H1 (cell line): ENCODE measurements at regions not wholly inside any gene's neighbourhood (a gene's known extent, or its start where the extent isn't known, plus 50 kb on each side); places are given as distances from the start of the nearest gene placed in this dataset.

ENCODE experiments used
- CTCF ChIA-PET: fragments of 300-600 bp; sonication (Branson Sonifier 250); formaldehyde crosslinking; loops from one replicate; lab custom pipeline; 2021; ENCODE audit not compliant: partially characterized antibody; lab: Charles Lee
- POLR2A ChIA-PET: fragments of 300-600 bp; sonication (Branson Sonifier 250); formaldehyde crosslinking; loops from one replicate; lab custom pipeline; 2021; ENCODE audit warnings: inconsistent platforms; ENCODE audit not compliant: partially characterized antibody; lab: Charles Lee
- DNase-seq, 2 experiments: peaks; one replicate each; pipeline versions ENCODE4 v3.0.0 to v3.0.0-alpha.2; 2010 to 2022; ENCODE audit warnings: low spot score in 2 of 2, low read depth in 1 of 2, mixed read lengths in 1 of 2
- FAIRE-seq: peaks from 2 replicates; lab custom pipeline; 2011; peaks lifted over from hg19 to GRCh38; lab: Jason Lieb, UNC
- H2AFZ ChIP-seq: 2 replicates; pipeline ENCODE4 v1.8.1; 2012; ENCODE audit warnings: low read length, inconsistent platforms
- H2AK5ac ChIP-seq: 2 replicates; pipeline ENCODE4 v1.6.1; 2013; ENCODE audit warnings: low read depth, low read length
- H2BK120ac ChIP-seq: replicated peaks from 2 replicates; pipeline ENCODE3; 2013; ENCODE audit warnings: low read depth, low read length, inconsistent platforms
- H2BK12ac ChIP-seq: 2 replicates; pipeline ENCODE4 v1.6.1; 2013; ENCODE audit warnings: low read depth, low read length
- H2BK15ac ChIP-seq: 2 replicates; pipeline ENCODE4 v1.6.1; 2013; ENCODE audit warnings: low read length
- H2BK20ac ChIP-seq: 2 replicates; pipeline ENCODE4 v1.6.1; 2013; ENCODE audit warnings: low read length
- H2BK5ac ChIP-seq: 2 replicates; pipeline ENCODE4 v1.6.1; 2013; ENCODE audit warnings: low read depth, low read length
- H3K14ac ChIP-seq: 2 replicates; pipeline ENCODE4 v1.6.1; 2013; ENCODE audit warnings: inconsistent platforms; ENCODE audit not compliant: insufficient read length
- H3K18ac ChIP-seq: 2 replicates; pipeline ENCODE4 v1.6.1; 2013; ENCODE audit warnings: low read length; ENCODE audit errors: extremely low read depth
- H3K23ac ChIP-seq: 2 replicates; pipeline ENCODE4 v1.6.1; 2013; ENCODE audit warnings: inconsistent platforms; ENCODE audit not compliant: insufficient read length
- H3K23me2 ChIP-seq: 2 replicates; pipeline ENCODE4 v1.6.1; 2013; ENCODE audit warnings: low read depth, low read length
- H3K27ac ChIP-seq: 2 replicates; pipeline ENCODE4 v1.6.1; 2011; ENCODE audit warnings: low read depth, low read length, inconsistent platforms
- H3K27me3 ChIP-seq, 4 experiments: replicated peaks in 1 of 4; 1 replicate in 1 of 4; 2 replicates in 3 of 4; pipeline versions ENCODE4 v1.6.1 to v1.8.1; 2011 to 2013; ENCODE audit warnings: low read length in 3 of 4, mild to moderate bottlenecking in 3 of 4, inconsistent platforms in 2 of 4, mixed read lengths in 2 of 4, moderate library complexity in 1 of 4; ENCODE audit not compliant: control insufficient read depth in 3 of 4, insufficient read depth in 3 of 4; ENCODE audit errors: extremely low read depth in 1 of 4
- H3K36me3 ChIP-seq, 4 experiments: 2 replicates each; pipeline versions ENCODE4 v1.6.1 to v1.8.1; 2011 to 2013; ENCODE audit warnings: mild to moderate bottlenecking in 4 of 4, low read length in 3 of 4, moderate library complexity in 2 of 4, control low read depth in 1 of 4, inconsistent platforms in 1 of 4; ENCODE audit not compliant: insufficient read depth in 4 of 4, control insufficient read depth in 2 of 4
- H3K4ac ChIP-seq: replicated peaks from 2 replicates; pipeline ENCODE3; 2013; ENCODE audit warnings: low read length, low read depth, mixed read lengths, inconsistent platforms; ENCODE audit not compliant: insufficient read length
- H3K4me1 ChIP-seq, 4 experiments: replicated peaks in 1 of 4; 1 replicate in 1 of 4; 2 replicates in 3 of 4; pipeline versions ENCODE4 v1.6.1 to v1.8.1; 2011 to 2013; ENCODE audit warnings: low read length in 3 of 4, inconsistent platforms in 2 of 4, mixed read lengths in 1 of 4; ENCODE audit not compliant: insufficient read depth in 4 of 4, control insufficient read depth in 3 of 4
- H3K4me2 ChIP-seq, 2 experiments: 2 replicates each; pipeline versions ENCODE4 v1.6.1 to v1.8.1; 2011 to 2013; ENCODE audit warnings: low read depth in 2 of 2, low read length in 2 of 2, control low read depth in 1 of 2, inconsistent platforms in 1 of 2, mild to moderate bottlenecking in 1 of 2; ENCODE audit not compliant: insufficient read depth in 1 of 2
- H3K4me3 ChIP-seq, 4 experiments: fragments of 200-600, 300-600 bp in 1 of 4; sonication (generic), shearing (Covaris generic), sonication (Bioruptor Twin) in 1 of 4; 2 replicates each; pipeline versions ENCODE4 v1.5.1 to v1.8.1; 2011 to 2016; ENCODE audit warnings: low read length in 4 of 4, low read depth in 3 of 4, control low read depth in 2 of 4, inconsistent platforms in 2 of 4, mild to moderate bottlenecking in 2 of 4, mixed read lengths in 1 of 4, moderate library complexity in 1 of 4; ENCODE audit not compliant: insufficient read depth in 2 of 4; ENCODE audit errors: extremely low read depth in 1 of 4
- H3K56ac ChIP-seq: replicated peaks from 2 replicates; pipeline ENCODE3; 2013; ENCODE audit warnings: low read depth, mild to moderate bottlenecking, mixed read lengths, low read length, inconsistent platforms; ENCODE audit not compliant: insufficient read length
- H3K79me1 ChIP-seq: 2 replicates; pipeline ENCODE4 v1.6.1; 2013; ENCODE audit warnings: low read depth, low read length, control low read depth
- H3K79me2 ChIP-seq, 2 experiments: 2 replicates each; pipeline versions ENCODE4 v1.6.1 to v1.8.1; 2012 to 2013; ENCODE audit warnings: low read length in 2 of 2, mild to moderate bottlenecking in 2 of 2, inconsistent platforms in 1 of 2; ENCODE audit not compliant: insufficient read depth in 2 of 2, control insufficient read depth in 1 of 2
- H3K9ac ChIP-seq, 4 experiments: replicated peaks in 1 of 4; 1 replicate in 1 of 4; 2 replicates in 3 of 4; pipeline versions ENCODE4 v1.6.1 to v1.8.1; 2011 to 2013; ENCODE audit warnings: low read depth in 3 of 4, low read length in 3 of 4, control low read depth in 2 of 4, mild to moderate bottlenecking in 2 of 4, moderate library complexity in 2 of 4, inconsistent platforms in 1 of 4; ENCODE audit errors: extremely low read depth in 1 of 4
- H3K9me3 ChIP-seq, 2 experiments: 2 replicates each; pipeline versions ENCODE4 v1.6.1 to v1.8.1; 2012 to 2013; ENCODE audit warnings: mild to moderate bottlenecking in 2 of 2, moderate library complexity in 2 of 2, control low read depth in 1 of 2, inconsistent platforms in 1 of 2, low read depth in 1 of 2, low read length in 1 of 2, mixed read lengths in 1 of 2; ENCODE audit not compliant: insufficient read depth in 2 of 2
- H4K20me1 ChIP-seq, 2 experiments: replicated peaks in 1 of 2; 2 replicates each; pipeline versions ENCODE3 to v1.8.1; 2011 to 2013; ENCODE audit warnings: inconsistent platforms in 2 of 2, low read length in 2 of 2, mild to moderate bottlenecking in 1 of 2; ENCODE audit not compliant: insufficient read depth in 2 of 2, control insufficient read depth in 1 of 2
- H4K5ac ChIP-seq: 2 replicates; pipeline ENCODE4 v1.6.1; 2013; ENCODE audit warnings: low read length, low read depth, mixed read lengths, inconsistent platforms; ENCODE audit not compliant: insufficient read length
- H4K8ac ChIP-seq: 2 replicates; pipeline ENCODE4 v1.8.0; 2013; ENCODE audit warnings: mild to moderate bottlenecking, moderate library complexity, low read length, inconsistent platforms; ENCODE audit not compliant: insufficient read depth; ENCODE audit errors: extremely low read depth
- H4K91ac ChIP-seq: replicated peaks from 2 replicates; pipeline ENCODE3; 2013; ENCODE audit warnings: low read length, mixed read lengths, inconsistent platforms; ENCODE audit not compliant: insufficient read length
- CBX8 ChIP-seq: fragments of 300-800, 300-1000 bp; sonication (generic); IDR thresholded peaks from 2 replicates; pipeline ENCODE4 v1.7.1; 2016; ENCODE audit warnings: low read depth, low read length, borderline replicate concordance
- EP300 ChIP-seq, 2 experiments: IDR thresholded peaks; 1 replicate in 1 of 2; 2 replicates in 1 of 2; pipeline ENCODE4 v1.6.1; 2011 to 2012; ENCODE audit warnings: low read depth in 2 of 2, low read length in 2 of 2, mild to moderate bottlenecking in 2 of 2, borderline replicate concordance in 1 of 2, inconsistent platforms in 1 of 2, moderate library complexity in 1 of 2
- HDAC2 ChIP-seq, 2 experiments: fragments of 300-600 bp in 1 of 2; sonication (generic) in 1 of 2; IDR thresholded peaks; 2 replicates each; pipeline ENCODE4 v1.6.1; 2011 to 2012; ENCODE audit warnings: low read depth in 2 of 2, low read length in 2 of 2, mild to moderate bottlenecking in 2 of 2, moderate library complexity in 2 of 2, borderline replicate concordance in 1 of 2, inconsistent platforms in 1 of 2
- JUN ChIP-seq: IDR thresholded peaks from 2 replicates; pipeline ENCODE4 v1.6.1; 2011; ENCODE audit warnings: low read depth, mild to moderate bottlenecking, improper control_type of control experiment, low read length
- PHF8 ChIP-seq: fragments of 200-600 bp; sonication (generic); conservative IDR thresholded peaks from 2 replicates; pipeline ENCODE4 v1.7.1; 2012; ENCODE audit warnings: low read depth, mild to moderate bottlenecking, inconsistent platforms, low read length, moderate library complexity
- POLR2A ChIP-seq, 2 experiments: IDR thresholded peaks; 1 replicate in 1 of 2; 2 replicates in 1 of 2; pipeline ENCODE4 v1.6.1; 2011; ENCODE audit warnings: low read depth in 2 of 2, low read length in 2 of 2, mild to moderate bottlenecking in 2 of 2; ENCODE audit errors: control extremely low read depth in 1 of 2
- RBBP5 ChIP-seq: IDR thresholded peaks from 2 replicates; pipeline ENCODE4 v1.7.1; 2012; ENCODE audit warnings: low read depth, mild to moderate bottlenecking, inconsistent platforms, low read length, moderate library complexity, borderline replicate concordance
- SIN3A ChIP-seq, 2 experiments: IDR thresholded peaks in 1 of 2; conservative IDR thresholded peaks in 1 of 2; 2 replicates each; pipeline ENCODE4 v1.6.1; 2011 to 2012; ENCODE audit warnings: low read length in 2 of 2, improper control_type of control experiment in 1 of 2, low read depth in 1 of 2, mild to moderate bottlenecking in 1 of 2
- SRF ChIP-seq: IDR thresholded peaks from 2 replicates; pipeline ENCODE4 v1.6.1; 2011; ENCODE audit warnings: mild to moderate bottlenecking, low read depth, low read length, moderate library complexity
- SUZ12 ChIP-seq: fragments of 200-600 bp; sonication (generic); IDR thresholded peaks from 2 replicates; pipeline ENCODE4 v1.6.1; 2012; ENCODE audit warnings: mild to moderate bottlenecking, inconsistent platforms, low read length, moderate library complexity, mixed read lengths
- USF2 ChIP-seq: IDR thresholded peaks from 2 replicates; pipeline ENCODE4 v1.6.1; 2011; ENCODE audit warnings: low read length, improper control_type of control experiment
- WGBS, 2 experiments: shearing (Covaris generic) in 1 of 2; methylation state at CpG; one replicate each; pipeline versions ENCODE4 v1.1.6 to v1.1.7; 2013 to 2015; ENCODE audit warnings: low lambda C conversion rate in 2 of 2, mixed read lengths in 2 of 2, inconsistent platforms in 1 of 2, low coverage in 1 of 2, missing lambda C conversion rate in 1 of 2; ENCODE audit not compliant: insufficient replicate concordance in 2 of 2, insufficient coverage in 1 of 2, insufficient read length in 1 of 2; ENCODE audit errors: extremely low coverage in 1 of 2, missing lambda C conversion rate in 1 of 2; 5-methylcytosine and 5-hydroxymethylcytosine counted together

- FAIRE-seq, result no peak
- no peak overlapping the region for H2BK12ac ChIP-seq
- H2BK5ac ChIP-seq, result no peak overlapping the region
Observed at GRCh38 chr4:128573781-128574508, 235.6 kb upstream of the JADE1 start.

More at GRCh38 chr4:128573781-128574508, 235.6 kb upstream of the JADE1 start:
- no peak overlapping the region for H3K27ac ChIP-seq
- DNase-seq, result no peak
- no peaks in the 10 kb centered on the region for H3K79me2 ChIP-seq
- no peak overlapping the region for H3K4me2 ChIP-seq
- no peak overlapping the region for H2AFZ ChIP-seq
- no peaks in the 10 kb centered on the region for H3K27me3 ChIP-seq
- H4K8ac ChIP-seq, result no peak overlapping the region
- no peak overlapping the region for H2BK15ac ChIP-seq
- no peak overlapping the region for H2BK20ac ChIP-seq
- 90% methylated on average over 4 of the region's 4 CpGs; no CpG with 5 or more reads in 1 of the 2 experiments for WGBS, 2 experiments
- H4K20me1 ChIP-seq, result no peaks in the 10 kb centered on the region
- H4K91ac ChIP-seq, result no peak overlapping the region
- POLR2A ChIA-PET, result interaction anchor here (1.1 to 2.1 kb wide), 4 partner anchors 110 to 254 kb away, joined by 4 to 12 read pairs (median 7); partner anchors contain the start of gene JADE1
- H3K79me1 ChIP-seq, result no peaks in the 10 kb centered on the region
- no peak for TF ChIP-seq CBX8
- no peak for TF ChIP-seq EP300 (IDR thresholded peaks at IDR 0.05; ENCODE audit: borderline replicate concordance in 1 of 2, low read depth in 2 of 2, low read length in 2 of 2)
- TF ChIP-seq JUN, result no peak
- no peak for TF ChIP-seq RBBP5
- TF ChIP-seq POLR2A (IDR thresholded peaks at IDR 0.05; ENCODE audit: control extremely low read depth in 1 of 2, low read depth in 2 of 2, low read length in 2 of 2), result no peak
- TF ChIP-seq SUZ12, result no peak
- no peak for TF ChIP-seq SIN3A (conservative IDR thresholded peaks at IDR 0.05 in 1 of 2, IDR thresholded peaks at IDR 0.05 in 1 of 2; ENCODE audit: low read depth in 1 of 2, low read length in 2 of 2)
- no peak for TF ChIP-seq HDAC2 (IDR thresholded peaks at IDR 0.05; ENCODE audit: borderline replicate concordance in 1 of 2, low read depth in 2 of 2, low read length in 2 of 2)
- TF ChIP-seq PHF8, result no peak
- no peak for TF ChIP-seq USF2
- no peak for TF ChIP-seq SRF
- TF ChIP-seq, all 59 proteins: peak for 0
- Histone ChIP-seq H3K18ac (no peak overlapping the region), H3K23ac (no peak overlapping the region), H3K14ac (no peak overlapping the region), H3K9me3 (peaks cover 0 to 4% of the 10 kb centered on the region in 2 experiments; a peak in 1 of 4 replicates), H3K23me2 (no peaks in the 10 kb centered on the region; the same call in 1 of the 2 replicates), H3K4me3 (no peak overlapping the region), H4K5ac (no peak overlapping the region), H2AK5ac (no peak overlapping the region), H3K56ac (no peak overlapping the region), H2BK120ac (no peak overlapping the region), H3K4ac (no peak overlapping the region), H3K4me1 (peaks cover 0 to 5% (median 2%) of the 10 kb centered on the region in 4 experiments; a peak in 3 of 7 replicates), H3K36me3 (no peaks in the 10 kb centered on the region), H3K9ac (no peak overlapping the region)
- CTCF ChIA-PET, result interaction anchor here (0.5 to 3.2 kb wide), 54 partner anchors 9 to 575 kb away, joined by 3 to 27 read pairs (median 5); partner anchors contain the start of gene JADE1
